Keratinocyte (primary cell): ENCODE measurements at regions not wholly inside any gene's neighbourhood (a gene's known extent, or its start where the extent isn't known, plus 50 kb on each side); places are given as distances from the start of the nearest gene placed in this dataset.

Experiments
- DNase-seq: peaks from one replicate; pipeline ENCODE4 v3.0.0-alpha.2; 2011; ENCODE audit warnings: low read depth, missing footprints, low spot score
- FAIRE-seq: peaks from 2 replicates; lab custom pipeline; 2011; peaks lifted over from hg19 to GRCh38; lab: Jason Lieb, UNC
- H2AFZ ChIP-seq: 2 replicates; pipeline ENCODE4 v1.6.0; 2012; ENCODE audit warnings: low read length, control low read depth, inconsistent platforms; ENCODE audit not compliant: control insufficient read depth
- H3K27ac ChIP-seq: 2 replicates; pipeline ENCODE4 v1.5.1; 2011; ENCODE audit warnings: low read length; ENCODE audit not compliant: control insufficient read depth, insufficient read depth
- H3K27me3 ChIP-seq: 3 replicates; pipeline ENCODE4 v1.6.0; 2011; ENCODE audit warnings: low read length; ENCODE audit not compliant: control insufficient read depth, insufficient read depth; ENCODE audit errors: extremely low read depth
- H3K36me3 ChIP-seq, 2 experiments: 2 replicates in 1 of 2; 3 replicates in 1 of 2; pipeline ENCODE4 v1.5.1; 2011; ENCODE audit warnings: low read length in 2 of 2, mild to moderate bottlenecking in 1 of 2; ENCODE audit not compliant: control insufficient read depth in 2 of 2, insufficient read depth in 2 of 2; ENCODE audit errors: extremely low read depth in 1 of 2
- H3K4me1 ChIP-seq: 3 replicates; pipeline ENCODE4 v1.5.1; 2011; ENCODE audit warnings: low read length; ENCODE audit not compliant: control insufficient read depth, insufficient read depth; ENCODE audit errors: extremely low read depth
- H3K4me2 ChIP-seq: 3 replicates; pipeline ENCODE4 v1.6.0; 2011; ENCODE audit warnings: low read depth, low read length; ENCODE audit not compliant: control insufficient read depth, insufficient read depth; ENCODE audit errors: extremely low read depth
- H3K4me3 ChIP-seq, 3 experiments: fragments of 200-600 bp in 1 of 3; sonication (generic) in 1 of 3; 2 replicates in 2 of 3; 3 replicates in 1 of 3; pipeline ENCODE4 v1.5.1; 2011 to 2016; ENCODE audit warnings: low read length in 3 of 3, mild to moderate bottlenecking in 3 of 3, control low read depth in 2 of 3, inconsistent platforms in 1 of 3, low read depth in 1 of 3, mixed read lengths in 1 of 3, mixed run types in 1 of 3, moderate library complexity in 1 of 3; ENCODE audit not compliant: control insufficient read depth in 2 of 3, insufficient read depth in 2 of 3; ENCODE audit errors: extremely low read depth in 1 of 3
- H3K79me2 ChIP-seq: 2 replicates; pipeline ENCODE4 v1.6.0; 2012; ENCODE audit warnings: low read length; ENCODE audit not compliant: control insufficient read depth, insufficient read depth
- H3K9ac ChIP-seq: 3 replicates; pipeline ENCODE4 v1.6.0; 2011; ENCODE audit warnings: low read length; ENCODE audit not compliant: control insufficient read depth, insufficient read depth; ENCODE audit errors: extremely low read depth
- H3K9me1 ChIP-seq: 3 replicates; pipeline ENCODE4 v1.6.0; 2011; ENCODE audit warnings: low read length; ENCODE audit not compliant: control insufficient read depth, insufficient read depth; ENCODE audit errors: extremely low read depth
- H3K9me3 ChIP-seq: 2 replicates; pipeline ENCODE4 v1.5.1; 2012; ENCODE audit warnings: low read depth, low read length; ENCODE audit not compliant: control insufficient read depth
- H4K20me1 ChIP-seq: 3 replicates; pipeline ENCODE4 v1.6.0; 2011; ENCODE audit warnings: low read length; ENCODE audit not compliant: control insufficient read depth, insufficient read depth; ENCODE audit errors: extremely low read depth
- CTCF ChIP-seq, 3 experiments: IDR thresholded peaks in 1 of 3; conservative IDR thresholded peaks in 1 of 3; optimal IDR thresholded peaks in 1 of 3; 2 replicates in 2 of 3; 3 replicates in 1 of 3; pipeline versions ENCODE3 to v1.5.1; 2011; ENCODE audit warnings: low read length in 3 of 3, mild to moderate bottlenecking in 3 of 3, moderate library complexity in 2 of 3, control low read depth in 1 of 3, inconsistent platforms in 1 of 3; ENCODE audit not compliant: insufficient read depth in 2 of 3; ENCODE audit errors: extremely low read depth in 1 of 3
- EZH2 ChIP-seq: IDR thresholded peaks from one replicate; pipeline ENCODE4 v1.6.1; 2012; ENCODE audit warnings: inconsistent platforms, mild to moderate bottlenecking, low read length, moderate library complexity
- dilution Hi-C: fragments of 300-500 bp; cut with MboI; formaldehyde crosslinking; loops from one replicate; pipeline ENCODE4 v1.7.0; 2020; ENCODE audit warnings: low sequenced_read_pairs; ENCODE audit not compliant: extremely low pct_ligation_motif_present

GRCh38 chr11:116683982-116684381 is 88.8 kb downstream of the BUD13 start:
- dilution Hi-C loops, result no loop called here
- H3K4me2 ChIP-seq, result no peak overlapping the region
- TF ChIP-seq CTCF (optimal IDR thresholded peaks at IDR 0.05 in 1 of 3, IDR thresholded peaks at IDR 0.05 in 1 of 3, conservative IDR thresholded peaks at IDR 0.05 in 1 of 3; ENCODE audit: extremely low read depth in 1 of 3, insufficient read depth in 2 of 3, low read length in 3 of 3) (no peak), EZH2 (no peak)
- no peaks in the 10 kb centered on the region for H3K36me3 ChIP-seq
- H3K27me3 ChIP-seq, result peaks cover 7% of the 10 kb centered on the region
- H3K27ac ChIP-seq, result no peak overlapping the region
- no peak overlapping the region for H3K4me3 ChIP-seq
- H3K79me2 ChIP-seq, result no peaks in the 10 kb centered on the region
- no peaks in the 10 kb centered on the region for H3K4me1 ChIP-seq
- H3K9me1 ChIP-seq, result no peaks in the 10 kb centered on the region
- H3K9ac ChIP-seq, result no peak overlapping the region
- no peak overlapping the region for H2AFZ ChIP-seq
- FAIRE-seq, result no peak
- no peaks in the 10 kb centered on the region for H4K20me1 ChIP-seq
- H3K9me3 ChIP-seq, result no peaks in the 10 kb centered on the region
- DNase-seq, result no peak

GRCh38 chr11:116680349-116681125 is 92.2 kb downstream of the BUD13 start:
- Histone ChIP-seq H3K4me2 (no peak overlapping the region), H4K20me1 (no peaks in the 10 kb centered on the region), H3K4me1 (no peaks in the 10 kb centered on the region), H3K9me1 (no peaks in the 10 kb centered on the region), H3K4me3 (no peak overlapping the region), H3K9ac (no peak overlapping the region), H3K36me3 (no peaks in the 10 kb centered on the region), H3K79me2 (no peaks in the 10 kb centered on the region), H2AFZ (no peak overlapping the region), H3K27me3 (peaks cover 2% of the 10 kb centered on the region), H3K27ac (no peak overlapping the region), H3K9me3 (no peaks in the 10 kb centered on the region)
- DNase-seq, result no peak
- dilution Hi-C loops, result no loop called here
- TF ChIP-seq CTCF (optimal IDR thresholded peaks at IDR 0.05 in 1 of 3, IDR thresholded peaks at IDR 0.05 in 1 of 3, conservative IDR thresholded peaks at IDR 0.05 in 1 of 3; ENCODE audit: extremely low read depth in 1 of 3, insufficient read depth in 2 of 3, low read length in 3 of 3) (no peak), EZH2 (no peak)
- FAIRE-seq, result no peak
